UCSD-AML1 (cell line): ENCODE measurements at regions not wholly inside any gene's neighbourhood (a gene's known extent, or its start where the extent isn't known, plus 50 kb on each side); places are given as distances from the start of the nearest gene placed in this dataset.
A peak's percentile ranks its signal among the peaks of the same experiment; 100 is the strongest.
"Not testable (repeated sequence)": the region's sequence is repeated elsewhere in the genome, so short reads cannot be mapped to it uniquely, and the experiment has no call there.

Experiments
- DNase-seq: peaks from one replicate; lab custom pipeline; 2025; ENCODE audit not compliant: unreplicated experiment; lab: John Stamatoyannopoulos, UW

DNA sequence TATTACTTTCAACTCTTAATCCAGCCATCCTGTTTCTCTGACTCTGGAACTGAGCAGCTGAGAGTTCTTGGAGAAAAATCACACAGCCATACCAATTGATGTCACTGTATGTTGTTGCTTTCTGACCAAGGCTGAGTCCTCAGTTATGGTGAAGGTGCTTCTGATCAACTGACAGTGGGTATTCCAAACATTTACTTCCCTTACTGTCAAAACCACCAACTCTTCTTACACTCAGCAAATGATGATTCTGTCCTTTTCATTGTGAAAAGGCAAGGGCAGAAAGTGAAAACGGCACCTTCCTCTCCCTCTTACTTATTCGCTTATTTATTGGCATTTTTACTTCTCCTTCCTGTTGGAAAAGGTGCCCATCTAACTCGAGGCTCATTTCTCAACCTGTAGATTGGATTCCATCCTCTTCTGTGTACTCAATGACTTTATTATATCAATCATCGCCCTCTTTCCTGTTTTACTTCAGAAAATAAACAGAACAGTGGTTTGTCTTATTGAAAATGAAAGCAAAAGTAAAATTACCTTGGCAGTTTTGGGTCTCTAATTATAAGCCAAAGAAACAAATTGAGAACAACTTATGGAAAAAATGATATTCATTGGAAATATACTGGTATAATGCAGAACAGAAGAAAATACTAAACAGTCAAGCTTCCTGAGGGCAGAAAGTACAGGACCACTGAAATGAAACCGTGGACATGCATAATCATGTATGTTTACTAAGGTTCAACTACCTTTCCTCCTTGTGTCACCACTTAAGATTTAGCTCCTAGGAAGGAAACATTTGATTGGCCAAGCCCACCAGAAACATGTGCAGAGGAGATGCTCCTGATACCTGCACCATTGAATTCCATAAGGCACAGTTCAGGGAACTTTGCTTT, 104.5 kb upstream of the CHD1 start:
- no peak for DNase-seq

GRCh38 chr5:99032234-99033013, 103.6 kb upstream of the CHD1 start:
- DNase-seq, result peak; percentile 14

DNA sequence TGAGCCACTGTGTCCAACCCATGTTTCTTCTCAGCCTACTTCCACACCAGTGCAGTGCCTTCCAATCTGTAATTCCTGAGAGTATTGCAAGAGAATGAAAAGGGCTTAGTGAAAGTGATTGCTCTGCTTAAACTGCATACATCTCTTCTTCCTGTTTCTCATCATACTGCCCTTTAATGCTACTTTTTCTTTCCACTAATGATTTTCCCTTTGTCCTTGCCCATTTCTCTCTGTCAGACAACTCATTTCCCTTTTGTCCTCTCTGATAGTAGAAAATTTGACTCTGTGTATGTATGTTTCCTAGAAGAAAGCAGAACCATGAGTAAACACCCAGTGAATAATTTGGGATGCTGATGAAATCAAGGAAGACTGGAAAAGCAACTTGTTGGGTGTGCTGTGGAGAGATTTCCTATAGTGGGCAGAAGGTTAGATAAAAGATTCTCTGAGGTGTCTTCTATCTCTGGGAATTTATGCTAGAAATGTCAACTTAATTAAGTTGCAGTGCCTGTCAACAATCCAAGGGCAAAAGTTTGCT, 102.2 kb upstream of the CHD1 start:
- DNase-seq, result no peak

DNA sequence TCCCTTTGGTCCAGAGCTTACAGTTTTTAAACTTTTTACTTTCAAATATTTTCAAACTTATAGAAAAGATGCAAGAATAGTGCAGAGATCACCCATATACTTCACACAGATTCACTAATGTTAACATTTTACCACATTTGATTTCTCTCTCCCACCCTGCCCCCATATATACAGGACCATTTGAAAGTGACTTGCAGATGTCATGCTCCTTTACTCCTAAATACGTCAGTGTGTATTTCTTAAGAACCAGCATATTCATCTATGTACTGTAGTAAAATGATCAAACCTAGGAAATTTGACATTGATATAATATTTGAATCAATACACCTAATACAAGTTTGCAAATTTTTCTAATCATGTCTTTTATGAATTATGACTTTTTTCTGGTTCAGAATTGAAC, 100.4 kb upstream of the CHD1 start:
- no peak for DNase-seq

GRCh38 chr5:99028170-99028569, 99.4 kb upstream of the CHD1 start:
- DNase-seq, result not testable (repeated sequence)

GRCh38 chr5:99025298-99026045, 96.7 kb upstream of the CHD1 start:
- no peak for DNase-seq

GRCh38 chr5:99023330-99023729, 94.5 kb upstream of the CHD1 start:
- no peak for DNase-seq

- no peak for DNase-seq
Observed at GRCh38 chr5:99022250-99022649, 93.4 kb upstream of the CHD1 start.

GRCh38 chr5:99020698-99021048, 91.9 kb upstream of the CHD1 start:
- no peak for DNase-seq

- DNase-seq, result no peak
Observed at GRCh38 chr5:99019812-99020697, 91.2 kb upstream of the CHD1 start.

DNA sequence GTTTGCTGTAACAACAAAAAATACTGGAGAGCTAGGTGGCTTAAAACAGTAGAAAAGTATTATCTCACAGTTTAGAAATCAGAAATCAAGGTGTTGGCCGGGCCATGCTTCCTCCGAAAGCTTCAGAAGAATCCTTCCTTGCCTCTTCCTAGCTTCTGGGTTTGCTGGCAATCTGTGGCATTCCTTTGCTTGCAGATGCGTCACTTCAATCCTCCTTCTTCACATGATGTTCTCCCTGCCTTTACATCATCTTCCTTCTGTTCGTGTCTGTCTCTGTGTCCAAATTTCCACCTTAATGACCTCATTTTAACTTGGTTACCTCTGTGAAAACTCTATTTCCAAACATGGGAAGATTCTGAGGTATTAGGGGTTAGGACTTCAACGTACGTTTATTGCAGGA, 90.4 kb upstream of the CHD1 start:
- no peak for DNase-seq

DNA sequence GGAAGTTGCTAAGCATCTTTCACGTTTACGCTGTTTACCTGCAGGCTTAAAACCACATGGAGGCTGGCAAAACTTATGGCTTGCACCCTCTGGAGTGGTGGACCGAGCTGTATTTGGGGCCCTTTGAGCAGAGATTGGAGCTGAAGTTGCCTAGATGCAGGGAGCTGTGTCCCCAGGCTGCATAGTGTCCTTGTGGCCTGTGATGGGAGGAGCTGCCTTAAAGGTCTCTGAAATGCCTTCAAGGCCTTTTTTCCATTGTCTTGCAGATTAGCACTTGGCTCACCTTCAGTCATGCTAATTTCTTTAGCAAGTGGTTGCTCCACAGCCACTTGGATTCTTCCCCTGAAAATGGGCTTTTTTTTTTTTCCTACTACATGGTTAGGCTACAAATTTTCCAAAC, 81.5 kb upstream of the CHD1 start:
- no peak for DNase-seq

GRCh38 chr5:99008009-99008408, 79.2 kb upstream of the CHD1 start:
- not testable (repeated sequence) for DNase-seq

- DNase-seq, result no peak
Observed at GRCh38 chr5:99005506-99005905, 76.7 kb upstream of the CHD1 start.

GRCh38 chr5:99004960-99005359, 76.2 kb upstream of the CHD1 start:
- DNase-seq, result no peak

DNA sequence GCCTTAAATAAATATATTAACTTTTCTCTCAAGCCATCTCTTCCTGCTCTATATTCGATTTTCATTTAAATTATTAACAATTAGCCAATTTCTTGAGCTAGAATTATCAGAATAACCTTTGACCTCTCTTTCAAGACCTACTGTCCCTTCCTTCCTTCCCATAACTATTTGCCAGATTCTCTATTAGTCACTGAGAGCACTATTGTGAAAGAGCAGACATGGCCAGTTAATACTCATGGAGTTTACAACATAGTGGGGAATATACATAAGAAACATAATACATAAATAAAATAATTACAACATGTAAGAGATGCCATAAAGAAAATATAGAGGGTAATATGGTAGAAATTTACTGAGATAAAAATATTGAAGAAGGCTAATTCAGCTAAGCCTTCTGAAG, 72.1 kb upstream of the CHD1 start:
- DNase-seq, result no peak

DNA sequence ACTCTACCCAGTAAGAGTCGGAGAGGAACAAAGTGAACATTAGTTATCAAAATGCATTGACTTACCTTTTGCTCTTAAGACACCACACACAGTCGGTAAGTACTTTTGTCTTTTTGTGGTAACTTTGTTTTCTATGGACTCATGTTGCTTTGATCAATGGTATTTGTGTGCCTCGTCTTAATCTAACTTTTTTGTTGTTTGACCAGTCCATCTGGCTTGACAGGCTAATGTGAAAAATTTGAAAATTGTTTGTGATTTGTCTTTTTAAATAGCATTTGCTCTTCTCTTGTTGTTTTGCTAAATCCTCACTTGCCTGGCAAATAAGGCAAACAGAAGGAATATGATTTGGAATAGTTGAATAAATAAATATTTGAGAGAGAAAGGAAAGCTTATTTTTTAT, 71.4 kb upstream of the CHD1 start:
- no peak for DNase-seq

- DNase-seq, result no peak
Observed at GRCh38 chr5:98999631-99000030, 70.8 kb upstream of the CHD1 start.

- no peak for DNase-seq
Observed at GRCh38 chr5:98997000-98997399, 68.2 kb upstream of the CHD1 start.

DNA sequence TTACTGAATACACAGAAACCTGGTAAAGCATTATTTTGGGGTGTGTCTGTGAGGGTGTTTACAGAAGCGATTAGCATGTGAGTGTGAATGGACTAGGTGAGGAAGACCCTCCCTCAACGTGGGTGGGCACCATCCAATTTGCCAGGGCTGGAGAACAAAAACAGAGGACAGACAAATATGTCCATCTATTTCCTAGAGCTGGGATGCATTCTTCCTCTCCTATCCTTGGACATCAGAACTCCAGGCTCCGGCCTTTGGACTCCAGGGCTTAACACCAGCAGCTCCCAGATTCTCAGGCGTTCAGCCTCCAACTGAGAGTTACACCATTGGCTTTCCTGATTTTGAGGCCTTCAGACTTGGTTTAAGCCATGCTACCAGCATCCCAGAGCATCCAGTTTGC, 65.8 kb upstream of the CHD1 start:
- no peak for DNase-seq
